PC-3 (cell line): ENCODE measurements at regions not wholly inside any gene's neighbourhood (a gene's known extent, or its start where the extent isn't known, plus 50 kb on each side); places are given as distances from the start of the nearest gene placed in this dataset.

ENCODE experiments used
- CTCF ChIP-seq: fragments of 300-600 bp; sonication (generic); conservative IDR thresholded peaks from 2 replicates; pipeline ENCODE4 v1.5.1; 2017; ENCODE audit warnings: antibody characterized with exemption, low read depth, mild to moderate bottlenecking, low read length
- EZH2 ChIP-seq: fragments of 300-600 bp; sonication (generic); IDR thresholded peaks from one replicate; pipeline ENCODE4 v1.6.1; 2017; ENCODE audit warnings: antibody characterized with exemption, mild to moderate bottlenecking, low read length; ENCODE audit not compliant: unreplicated experiment
- EZH2phosphoT487 ChIP-seq: fragments of 300-600 bp; sonication (generic); IDR thresholded peaks from 2 replicates; pipeline ENCODE4 v1.6.1; 2018; ENCODE audit warnings: mild to moderate bottlenecking, antibody characterized with exemption, low read length, borderline replicate concordance

GRCh38 chr6:8201679-8202078, 99.3 kb upstream of the EEF1E1 start:
- TF ChIP-seq CTCF (no peak), EZH2 (no peak), EZH2phosphoT487 (no peak)
